ENCODE measurements at regions not wholly inside any gene's neighbourhood (a gene's known extent, or its start where the extent isn't known, plus 50 kb on each side); places are given as distances from the start of the nearest gene placed in this dataset.

GRCh38 chr6:48818052-48818412 lies 645.0 kb downstream of the MMUT start:
- no peak overlapping the region for H3K4me3 ChIP-seq
- no peaks in the 10 kb centered on the region for H3K27me3 ChIP-seq
- no peak for DNase-seq
- H3K27ac ChIP-seq, result no peak overlapping the region
- H3K9me3 ChIP-seq, result no peaks in the 10 kb centered on the region
- intact Hi-C loops (cut with DNase I), result no loop called here
- TF ChIP-seq CTCF (IDR thresholded peaks at IDR 0.05), result no peak
- no peak overlapping the region for H3K9ac ChIP-seq (ENCODE audit: low read depth in 2 of 2, low read length in 2 of 2)
- H3K4me1 ChIP-seq, result no peaks in the 10 kb centered on the region
- H3K36me3 ChIP-seq, result no peaks in the 10 kb centered on the region

- no peak overlapping the region for H3K4me3 ChIP-seq
Measured at GRCh38 chr6:48817333-48818051, 645.6 kb downstream of the MMUT start.

GRCh38 chr6:48814957-48815356 lies 648.1 kb downstream of the MMUT start:
- no peaks in the 10 kb centered on the region for H3K36me3 ChIP-seq
- TF ChIP-seq CTCF (IDR thresholded peaks at IDR 0.05), result no peak
- no peak overlapping the region for H3K9ac ChIP-seq (ENCODE audit: low read depth in 2 of 2, low read length in 2 of 2)
- no peak overlapping the region for H3K4me3 ChIP-seq
- no peaks in the 10 kb centered on the region for H3K4me1 ChIP-seq
- no peaks in the 10 kb centered on the region for H3K27me3 ChIP-seq
- DNase-seq, result no peak
- no peak overlapping the region for H3K27ac ChIP-seq
- intact Hi-C loops (cut with DNase I), result no loop called here
- no peaks in the 10 kb centered on the region for H3K9me3 ChIP-seq

More at GRCh38 chr6:48817333-48818051, 645.6 kb downstream of the MMUT start:
- H3K27ac ChIP-seq, result no peak overlapping the region
- DNase-seq, result no peak
- H3K9ac ChIP-seq (ENCODE audit: low read depth in 2 of 2, low read length in 2 of 2), result no peak overlapping the region
- intact Hi-C loops (cut with DNase I), result no loop called here
- no peaks in the 10 kb centered on the region for H3K27me3 ChIP-seq
- H3K4me1 ChIP-seq, result no peaks in the 10 kb centered on the region
- no peaks in the 10 kb centered on the region for H3K9me3 ChIP-seq
- TF ChIP-seq CTCF (IDR thresholded peaks at IDR 0.05), result no peak
- no peaks in the 10 kb centered on the region for H3K36me3 ChIP-seq

- TF ChIP-seq CTCF (IDR thresholded peaks at IDR 0.05), result no peak
- intact Hi-C loops (cut with DNase I), result no loop called here
- Histone ChIP-seq H3K27ac (no peak overlapping the region), H3K27me3 (no peaks in the 10 kb centered on the region), H3K4me1 (no peaks in the 10 kb centered on the region), H3K4me3 (no peak overlapping the region), H3K36me3 (no peaks in the 10 kb centered on the region), H3K9me3 (no peaks in the 10 kb centered on the region), H3K9ac (ENCODE audit: low read depth in 2 of 2, low read length in 2 of 2) (no peak overlapping the region)
- DNase-seq, result no peak
Measured at GRCh38 chr6:48813836-48814235, 649.2 kb downstream of the MMUT start.

GRCh38 chr6:48809700-48810099 lies 653.4 kb downstream of the MMUT start:
- Histone ChIP-seq H3K9me3 (no peaks in the 10 kb centered on the region), H3K27me3 (no peaks in the 10 kb centered on the region), H3K27ac (no peak overlapping the region), H3K4me1 (no peaks in the 10 kb centered on the region), H3K4me3 (no peak overlapping the region), H3K9ac (ENCODE audit: low read depth in 2 of 2, low read length in 2 of 2) (no peak overlapping the region), H3K36me3 (no peaks in the 10 kb centered on the region)
- peak; percentile 38 for DNase-seq
- no peak for TF ChIP-seq CTCF (IDR thresholded peaks at IDR 0.05)
- intact Hi-C loops (cut with DNase I), result no loop called here

All from colonic mucosa (tissue), 4 donors.